Testis (tissue), 2 donors: ENCODE measurements at regions not wholly inside any gene's neighbourhood (a gene's known extent, or its start where the extent isn't known, plus 50 kb on each side); places are given as distances from the start of the nearest gene placed in this dataset.
A peak's percentile ranks its signal among the peaks of the same experiment; 100 is the strongest.

Experiments used
- DNase-seq: peaks from one replicate; pipeline ENCODE4 v3.0.0-alpha.2; 2019
- H3K27ac ChIP-seq, 2 donors: fragments of 200-600 bp; sonication (generic); one replicate each; pipeline ENCODE4 v1.5.1; 2019
- H3K27me3 ChIP-seq: fragments of 200-600 bp; sonication (generic); one replicate; pipeline ENCODE4 v1.5.1; 2019
- H3K36me3 ChIP-seq: fragments of 200-600 bp; sonication (generic); one replicate; pipeline ENCODE4 v1.5.1; 2017; ENCODE audit warnings: low read depth; ENCODE audit errors: missing control alignments
- H3K4me1 ChIP-seq: fragments of 200-600 bp; sonication (generic); one replicate; pipeline ENCODE4 v1.5.1; 2019
- H3K4me3 ChIP-seq, 2 donors: fragments of 200-600 bp; sonication (generic); one replicate each; pipeline ENCODE4 v1.5.1; 2017 to 2019
- H3K9me3 ChIP-seq: fragments of 200-600 bp; sonication (generic); one replicate; pipeline ENCODE4 v1.5.1; 2017
- CTCF ChIP-seq, 3 experiments: fragments of 450-650 bp in 2 of 3; fragments of 200-600 bp in 1 of 3; sonication (generic) in 1 of 3; IDR thresholded peaks; one replicate each; pipeline ENCODE4 v1.5.1; 2016 to 2019; ENCODE audit warnings: antibody characterized with exemption in 3 of 3, mild to moderate bottlenecking in 2 of 3, moderate library complexity in 1 of 3
- POLR2A ChIP-seq: fragments of 450-650 bp; IDR thresholded peaks from one replicate; pipeline ENCODE4 v1.6.1; 2017; ENCODE audit warnings: antibody characterized with exemption, mild to moderate bottlenecking, moderate library complexity
- WGBS, 2 donors: methylation state at CpG; one replicate each; pipeline ENCODE4 v1.1.5; 2018; 5-methylcytosine and 5-hydroxymethylcytosine counted together
- intact Hi-C: fragments of 100-400 bp; cut with DNase I; formaldehyde crosslinking; loops from one replicate; pipeline ENCODE4 v1.15.1; 2023; ENCODE audit warnings: low total_unique reads

DNA sequence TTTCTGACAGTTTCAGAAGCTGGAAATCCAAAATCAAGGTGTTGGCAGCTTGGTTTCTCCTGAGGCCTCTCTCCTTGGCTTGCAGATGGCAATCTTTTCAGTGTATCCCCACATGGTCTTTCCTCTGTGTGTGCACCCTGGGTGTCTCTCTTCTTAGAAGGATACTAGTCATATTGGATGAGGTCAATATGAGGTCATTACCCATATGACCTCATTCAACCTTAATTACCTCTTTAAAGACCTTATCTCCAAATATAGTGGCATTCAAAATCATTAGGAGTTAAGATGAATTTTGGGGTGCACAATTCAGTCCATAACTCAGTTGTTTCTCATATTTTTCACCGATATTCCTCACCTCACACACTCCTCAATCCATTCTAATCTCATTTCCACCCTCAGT is 92.4 kb upstream of the TGM3 start:
- Histone ChIP-seq H3K4me3 (no peak overlapping the region), H3K4me1 (peaks cover 8% of the 10 kb centered on the region), H3K9me3 (no peaks in the 10 kb centered on the region), H3K36me3 (no peaks in the 10 kb centered on the region), H3K27me3 (no peaks in the 10 kb centered on the region), H3K27ac (no peak overlapping the region)
- TF ChIP-seq POLR2A (no peak), CTCF (IDR thresholded peaks at IDR 0.05) (no peak)
- no peak for DNase-seq
- intact Hi-C loops, result no loop called here
- WGBS, 2 donors, result 93 to 97% methylated on average over 1 of the region's 1 CpG

DNA sequence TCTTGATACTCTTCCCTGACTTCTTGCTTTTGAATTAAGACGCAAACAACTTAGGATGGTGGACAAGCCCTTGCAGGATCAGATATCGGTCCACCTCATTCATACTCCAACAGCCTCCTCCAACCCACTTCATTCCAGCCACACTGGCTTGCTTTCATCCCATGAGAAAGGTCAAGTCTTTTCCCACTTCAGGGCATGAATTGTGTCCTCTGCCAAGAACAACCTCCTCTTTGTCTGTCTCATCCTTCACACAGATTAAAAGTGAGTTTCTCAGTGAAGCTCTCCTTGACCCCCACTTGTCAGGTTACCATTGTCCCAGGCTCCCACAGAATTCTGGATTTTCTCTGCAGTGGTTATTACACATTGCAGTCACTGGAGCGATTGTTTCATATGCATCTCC is 91.8 kb upstream of the TGM3 start:
- intact Hi-C loops, result no loop called here
- no peak for DNase-seq
- Histone ChIP-seq H3K4me3 (no peak overlapping the region), H3K27ac (no peak overlapping the region), H3K36me3 (no peaks in the 10 kb centered on the region), H3K27me3 (no peaks in the 10 kb centered on the region), H3K4me1 (peaks cover 8% of the 10 kb centered on the region), H3K9me3 (no peaks in the 10 kb centered on the region)
- TF ChIP-seq CTCF (IDR thresholded peaks at IDR 0.05) (no peak), POLR2A (no peak)
- WGBS, 2 donors, result 67 to 83% methylated on average over 3 of the region's 3 CpGs

GRCh38 chr20:2206957-2207769 is 88.6 kb upstream of the TGM3 start:
- Histone ChIP-seq H3K27me3 (no peaks in the 10 kb centered on the region), H3K4me1 (peaks cover 8% of the 10 kb centered on the region), H3K9me3 (no peaks in the 10 kb centered on the region), H3K36me3 (no peaks in the 10 kb centered on the region), H3K27ac (peak overlapping the region; percentile 43 to 46), H3K4me3 (peak overlapping the region; percentile 58 to 72)
- TF ChIP-seq POLR2A, result no peak
- TF ChIP-seq CTCF (IDR thresholded peaks at IDR 0.05), result peak; percentile 33 to 60 (median 53)
- peak; percentile 79 for DNase-seq
- 2 to 3% methylated on average over 29 to 68 of the region's 82 CpGs for WGBS, 2 donors
- intact Hi-C loops, result no loop called here

- DNase-seq, result no peak
- WGBS, 2 donors, result 1 to 2% methylated on average over 10 to 17 of the region's 17 CpGs
- Histone ChIP-seq H3K27me3 (no peaks in the 10 kb centered on the region), H3K9me3 (no peaks in the 10 kb centered on the region), H3K36me3 (no peaks in the 10 kb centered on the region), H3K27ac (peak overlapping the region in 1 of 2 donors; percentile 46), H3K4me3 (peak overlapping the region; percentile 58 to 72), H3K4me1 (peaks cover 8% of the 10 kb centered on the region)
- intact Hi-C loops, result no loop called here
- TF ChIP-seq POLR2A, result no peak
- no peak for TF ChIP-seq CTCF (IDR thresholded peaks at IDR 0.05)
Measured at GRCh38 chr20:2207770-2208097, 88.1 kb upstream of the TGM3 start.

DNA sequence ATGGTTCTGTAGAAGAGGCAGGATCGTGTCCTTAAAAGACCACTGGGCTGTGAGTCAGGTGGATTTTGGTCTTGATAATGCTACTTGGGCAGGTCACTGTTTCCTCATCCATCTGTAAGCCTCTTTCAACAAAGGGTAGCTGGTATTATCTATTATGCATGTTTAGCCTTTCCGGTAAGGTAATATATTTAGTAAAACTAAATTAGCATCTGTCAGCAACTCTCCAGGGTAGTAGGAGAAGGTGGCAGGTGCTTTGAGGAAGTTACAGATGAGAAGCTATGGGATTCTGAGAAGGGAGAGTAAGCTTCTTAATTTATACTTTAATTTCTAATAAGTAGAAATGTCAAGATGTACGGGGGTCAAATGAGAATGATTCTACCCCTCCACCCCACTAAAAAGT is 86.9 kb upstream of the TGM3 start:
- no peaks in the 10 kb centered on the region for H3K36me3 ChIP-seq
- no peaks in the 10 kb centered on the region for H3K27me3 ChIP-seq
- 71 to 76% methylated on average over 3 of the region's 3 CpGs for WGBS, 2 donors
- H3K4me3 ChIP-seq, result no peak overlapping the region
- no peak for DNase-seq
- peaks cover 8% of the 10 kb centered on the region for H3K4me1 ChIP-seq
- H3K9me3 ChIP-seq, result no peaks in the 10 kb centered on the region
- intact Hi-C loops, result no loop called here
- no peak overlapping the region for H3K27ac ChIP-seq
- no peak for TF ChIP-seq POLR2A
- TF ChIP-seq CTCF (IDR thresholded peaks at IDR 0.05), result no peak
